RWPE1 (cell line): ENCODE measurements at regions not wholly inside any gene's neighbourhood (a gene's known extent, or its start where the extent isn't known, plus 50 kb on each side); places are given as distances from the start of the nearest gene placed in this dataset.

Source experiments
- CTCF ChIA-PET: fragments of 350-600 bp; sonication (Branson Sonifier 250); formaldehyde crosslinking; extraction: SDS; loops from one replicate; lab custom pipeline; 2021; lab: Yijun Ruan, JAX
- POLR2A ChIA-PET: fragments of 400-600 bp; formaldehyde crosslinking; extraction: SDS; loops from one replicate; lab custom pipeline; 2020; ENCODE audit warnings: antibody characterized with exemption; ENCODE audit not compliant: low non-redundant PET; lab: Yijun Ruan, JAX
- DNase-seq: peaks from one replicate; pipeline ENCODE4 v3.0.0; 2012; ENCODE audit warnings: low spot score
- H3K27ac ChIP-seq: fragments of 450-650 bp; 2 replicates; pipeline ENCODE4 v1.5.1; 2017
- TF ChIP-seq, protein P1 (sequence below): fragments of 450-650 bp; conservative IDR thresholded peaks from 2 replicates; pipeline ENCODE4 v1.5.1; 2017; ENCODE audit warnings: low read depth, mild to moderate bottlenecking

DNA sequence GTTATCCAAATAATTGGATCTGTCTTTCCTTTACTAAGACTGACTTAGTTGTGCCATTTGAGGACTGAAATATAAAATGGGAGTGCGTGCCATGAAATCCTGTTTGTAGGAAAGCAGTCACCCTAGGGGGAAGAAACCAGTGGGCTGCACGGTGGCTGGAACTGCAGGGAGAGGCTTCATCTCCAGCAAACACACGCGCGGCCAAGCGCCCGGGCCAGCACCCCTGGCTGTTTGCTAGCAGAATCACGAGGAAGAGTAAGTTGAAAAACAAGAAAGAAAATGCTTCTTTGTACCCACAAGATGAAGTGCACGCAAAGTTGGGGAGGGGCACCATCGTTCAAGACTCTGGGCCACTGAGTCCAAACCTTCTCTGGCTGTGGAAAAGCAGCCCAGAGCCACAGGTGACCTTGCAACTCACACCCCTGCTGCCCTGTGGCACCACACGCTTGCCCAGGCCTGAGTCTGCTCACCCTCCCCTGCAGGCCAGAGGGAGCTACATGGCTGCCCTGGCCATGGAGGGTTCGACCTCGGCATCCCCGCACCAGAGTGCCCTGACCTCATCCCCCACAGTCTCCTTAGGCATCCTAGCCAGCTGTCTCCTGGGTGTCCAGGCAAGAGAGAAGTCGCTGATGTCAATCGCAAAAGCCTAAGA is 55.2 kb downstream of the IRX2 start:
- H3K27ac ChIP-seq = no peak overlapping the region
- TF ChIP-seq, protein P1, sequence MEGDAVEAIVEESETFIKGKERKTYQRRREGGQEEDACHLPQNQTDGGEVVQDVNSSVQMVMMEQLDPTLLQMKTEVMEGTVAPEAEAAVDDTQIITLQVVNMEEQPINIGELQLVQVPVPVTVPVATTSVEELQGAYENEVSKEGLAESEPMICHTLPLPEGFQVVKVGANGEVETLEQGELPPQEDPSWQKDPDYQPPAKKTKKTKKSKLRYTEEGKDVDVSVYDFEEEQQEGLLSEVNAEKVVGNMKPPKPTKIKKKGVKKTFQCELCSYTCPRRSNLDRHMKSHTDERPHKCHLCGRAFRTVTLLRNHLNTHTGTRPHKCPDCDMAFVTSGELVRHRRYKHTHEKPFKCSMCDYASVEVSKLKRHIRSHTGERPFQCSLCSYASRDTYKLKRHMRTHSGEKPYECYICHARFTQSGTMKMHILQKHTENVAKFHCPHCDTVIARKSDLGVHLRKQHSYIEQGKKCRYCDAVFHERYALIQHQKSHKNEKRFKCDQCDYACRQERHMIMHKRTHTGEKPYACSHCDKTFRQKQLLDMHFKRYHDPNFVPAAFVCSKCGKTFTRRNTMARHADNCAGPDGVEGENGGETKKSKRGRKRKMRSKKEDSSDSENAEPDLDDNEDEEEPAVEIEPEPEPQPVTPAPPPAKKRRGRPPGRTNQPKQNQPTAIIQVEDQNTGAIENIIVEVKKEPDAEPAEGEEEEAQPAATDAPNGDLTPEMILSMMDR = no peak

DNA sequence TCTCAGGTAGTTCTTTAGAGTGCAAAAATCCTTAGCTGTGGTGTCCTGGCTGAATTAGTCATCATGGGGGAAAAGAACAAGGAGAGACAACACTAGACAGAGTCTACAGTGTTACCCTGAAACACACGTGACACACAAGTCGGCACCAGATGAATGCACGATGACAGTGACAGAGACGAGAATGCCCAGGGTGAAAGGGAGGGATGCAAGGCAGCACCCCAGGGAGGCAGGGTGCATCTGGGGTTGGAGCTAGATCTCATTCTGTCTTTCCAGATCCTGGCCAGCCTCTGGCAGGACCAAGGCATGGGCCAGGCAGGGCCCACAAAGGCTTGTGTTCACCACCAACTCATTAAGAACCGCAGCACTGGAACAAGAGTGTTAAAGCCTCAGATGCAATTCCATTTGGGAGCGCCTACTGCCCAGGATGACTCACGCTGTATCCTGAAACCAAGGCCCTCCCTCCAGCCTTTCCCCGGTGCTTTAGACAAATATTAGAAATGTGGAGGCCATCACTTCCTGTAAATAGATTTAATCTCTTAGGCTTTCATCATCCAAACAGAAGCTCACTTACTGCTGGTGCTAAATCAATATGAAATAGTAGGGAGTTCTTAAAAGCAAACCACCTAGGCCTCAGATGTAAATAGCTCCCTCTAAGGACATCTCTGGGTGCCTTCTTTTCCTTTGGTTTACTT is 56.1 kb downstream of the IRX2 start:
- TF ChIP-seq, protein P1 = no peak
- POLR2A ChIA-PET = no interaction called here
- peak overlapping the region; percentile 49 for H3K27ac ChIP-seq
- DNase-seq = peak; percentile 66
- CTCF ChIA-PET = interaction anchor here (0.7 kb wide), 1 partner anchor 50 kb away, joined by 3 read pairs; no protein-coding TSS in a partner anchor

More for the DNA sequence above, 55.2 kb downstream of the IRX2 start:
- CTCF ChIA-PET = interaction anchor here (0.7 kb wide), 1 partner anchor 51 kb away, joined by 3 read pairs; no protein-coding TSS in a partner anchor
- POLR2A ChIA-PET = no interaction called here
- no peak for DNase-seq

DNA sequence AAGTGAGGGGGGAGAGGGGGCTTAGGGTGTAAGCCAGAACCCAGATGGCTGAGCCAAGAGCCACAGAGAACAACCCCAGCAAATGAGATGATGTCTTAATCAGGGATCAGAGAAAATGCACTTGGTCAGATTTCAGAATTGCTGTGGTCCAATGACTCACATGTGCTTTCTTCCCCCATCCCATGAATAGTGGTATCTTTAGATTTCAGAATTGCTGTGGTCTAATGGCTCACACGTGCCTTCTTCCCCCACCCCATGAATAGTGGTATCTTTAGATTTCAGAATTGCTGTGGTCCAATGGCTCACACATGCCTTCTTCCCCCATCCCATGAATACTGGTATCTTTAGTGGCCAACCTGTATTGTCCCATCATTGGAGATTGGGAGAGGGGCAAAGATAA is 59.9 kb downstream of the IRX2 start:
- ChIA-PET CTCF (interaction anchor here (0.6 kb wide), 1 partner anchor 35 kb away, joined by 3 read pairs; no protein-coding TSS in a partner anchor), POLR2A (no interaction called here)
- H3K27ac ChIP-seq = no peak overlapping the region
- DNase-seq = no peak
- TF ChIP-seq, protein P1 = no peak

DNA sequence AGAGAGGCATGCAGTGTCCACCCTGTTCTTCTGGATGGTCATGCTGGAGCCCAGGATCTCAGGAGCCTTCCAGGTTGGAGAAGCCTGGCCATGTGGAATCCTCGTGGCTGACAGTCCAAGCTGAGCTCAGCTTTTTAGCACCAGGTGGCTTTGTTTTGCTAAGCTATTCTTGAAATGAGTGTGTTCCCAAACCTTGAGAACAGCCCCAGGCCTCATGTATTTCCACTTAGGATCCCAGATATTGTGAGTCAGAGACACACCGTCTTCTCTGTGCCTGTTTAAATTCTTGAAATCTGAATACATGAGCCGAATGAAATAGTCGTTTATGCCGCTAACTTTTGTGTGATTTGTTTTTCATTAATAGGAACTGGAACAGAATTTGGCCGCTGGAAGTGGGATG is 61.2 kb downstream of the IRX2 start:
- TF ChIP-seq, protein P1 = no peak
- DNase-seq = no peak
- CTCF ChIA-PET = no interaction called here
- POLR2A ChIA-PET = no interaction called here
- H3K27ac ChIP-seq = no peak overlapping the region

DNA sequence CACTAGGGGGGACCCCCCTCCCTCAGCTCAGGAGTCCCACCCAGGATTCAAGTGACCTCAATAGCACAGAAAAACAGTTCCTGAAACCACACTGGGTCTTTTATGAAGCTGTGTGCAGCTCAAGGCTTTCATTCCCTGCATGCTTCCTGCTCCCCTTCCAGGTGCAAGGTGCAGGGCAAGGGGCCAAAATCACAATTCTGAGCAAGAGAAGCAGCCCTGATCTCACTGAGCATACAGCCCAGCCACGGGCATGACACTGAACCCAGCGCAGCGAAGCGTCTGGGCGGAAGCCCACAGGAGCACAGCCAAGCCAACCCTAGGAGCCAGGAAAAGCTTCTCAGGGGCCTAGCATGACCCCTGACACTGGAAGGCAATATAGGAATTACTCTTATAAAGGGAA is 62.9 kb downstream of the IRX2 start:
- DNase-seq = no peak
- POLR2A ChIA-PET = no interaction called here
- TF ChIP-seq, protein P1 = no peak
- no peak overlapping the region for H3K27ac ChIP-seq
- CTCF ChIA-PET = no interaction called here

DNA sequence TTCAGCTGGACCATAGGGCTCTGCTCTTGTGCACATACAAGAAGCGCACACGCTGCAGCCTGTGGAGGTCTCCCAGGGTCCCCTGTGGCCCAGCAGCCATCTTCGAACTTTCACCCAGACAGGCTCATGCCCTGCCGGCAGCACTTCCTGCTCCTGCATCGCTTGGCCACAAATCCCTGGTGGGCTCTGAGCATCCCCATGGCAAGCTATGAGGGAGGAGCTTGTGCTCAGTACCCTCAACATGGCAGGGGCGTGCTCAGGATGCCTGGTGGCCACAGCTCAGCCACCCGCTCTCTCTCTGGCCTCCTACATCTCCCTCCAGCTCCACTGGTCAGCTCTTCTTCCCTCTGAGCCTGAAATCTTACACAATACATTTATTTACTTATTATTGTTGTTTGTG is 63.7 kb downstream of the IRX2 start:
- DNase-seq = no peak
- ChIA-PET CTCF (no interaction called here), POLR2A (no interaction called here)
- TF ChIP-seq, protein P1 = no peak
- no peak overlapping the region for H3K27ac ChIP-seq
